Activated T-cell treated with anti-CD3 and anti-CD28 coated beads, Interleukin-2, amount 50 U/mL, for 4 hours (primary cell): ENCODE measurements at regions not wholly inside any gene's neighbourhood (a gene's known extent, or its start where the extent isn't known, plus 50 kb on each side); places are given as distances from the start of the nearest gene placed in this dataset.

Source experiments
- ATAC-seq, 2 donors: fragments of 200-7000 bp; cut with Tn5 transposase; one replicate each; pipeline ENCODE4 v1.10.0; 2021
- DNase-seq: peaks from one replicate; pipeline ENCODE4 v3.0.0-alpha.2; 2020
- H3K27me3 Mint-ChIP-seq: one replicate; pipeline ENCODE4 v1.8.0; 2021; ENCODE audit warnings: low read depth, mixed read lengths
- H3K36me3 Mint-ChIP-seq: one replicate; pipeline ENCODE4 v1.8.0; 2022; ENCODE audit warnings: mixed read lengths; ENCODE audit not compliant: insufficient read depth
- H3K4me1 Mint-ChIP-seq: one replicate; pipeline ENCODE4 v1.8.0; 2021; ENCODE audit warnings: low read depth, mixed read lengths
- H3K4me3 Mint-ChIP-seq: one replicate; pipeline ENCODE4 v1.8.0; 2021; ENCODE audit warnings: mild to moderate bottlenecking, moderate library complexity, mixed read lengths
- H3K9me3 Mint-ChIP-seq: one replicate; pipeline ENCODE4 v1.8.0; 2021; ENCODE audit warnings: mixed read lengths

DNA sequence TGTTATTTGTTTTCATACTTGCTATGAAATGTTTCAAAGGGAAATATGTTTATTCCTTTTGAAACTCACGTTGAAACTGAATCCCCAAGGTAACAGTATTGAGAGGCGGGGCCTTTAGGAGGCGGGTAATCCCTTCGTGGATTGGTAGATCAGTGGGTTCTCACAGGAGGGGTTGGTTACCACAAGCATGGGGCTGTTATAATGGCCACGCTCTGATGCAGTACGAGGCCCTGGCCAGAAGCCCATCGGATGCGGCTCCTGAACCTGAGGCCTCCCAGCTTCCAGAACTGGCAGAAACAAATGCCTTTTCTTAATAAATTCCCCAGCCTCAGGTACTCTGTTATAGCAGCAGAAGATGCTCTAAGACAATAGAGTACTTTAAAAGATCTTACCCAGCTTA lies 135.7 kb downstream of the ASB1 start:
- DNase-seq: no peak
- H3K9me3 Mint-ChIP-seq: no peaks in the 10 kb centered on the region
- no peaks in the 10 kb centered on the region for H3K4me1 Mint-ChIP-seq
- H3K36me3 Mint-ChIP-seq: no peaks in the 10 kb centered on the region
- ATAC-seq: no peak
- peaks cover 3% of the 10 kb centered on the region for H3K27me3 Mint-ChIP-seq
- no peak overlapping the region for H3K4me3 Mint-ChIP-seq

DNA sequence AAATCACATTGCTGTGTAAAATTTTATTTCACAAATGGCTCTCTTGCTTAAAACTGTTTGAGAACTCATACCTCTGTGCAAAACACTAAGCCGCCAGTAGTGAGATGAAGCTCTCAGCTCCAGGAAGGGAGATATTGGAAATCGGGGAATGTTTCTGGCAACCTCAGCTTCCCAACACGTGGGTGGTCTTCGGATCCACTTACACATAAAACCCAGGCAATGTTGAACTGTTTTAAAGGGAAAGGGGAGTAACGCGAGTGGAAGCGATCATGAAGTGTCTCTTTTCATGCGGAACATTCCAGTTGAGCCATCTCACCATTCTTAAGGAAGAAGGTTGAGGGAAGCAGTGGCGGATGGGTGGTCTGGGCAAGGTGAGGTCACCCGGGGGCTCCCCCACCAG lies 136.8 kb downstream of the ASB1 start:
- no peaks in the 10 kb centered on the region for H3K9me3 Mint-ChIP-seq
- H3K27me3 Mint-ChIP-seq: no peaks in the 10 kb centered on the region
- ATAC-seq (no peak), DNase-seq (no peak)
- H3K4me1 Mint-ChIP-seq: no peaks in the 10 kb centered on the region
- H3K36me3 Mint-ChIP-seq: no peaks in the 10 kb centered on the region
- H3K4me3 Mint-ChIP-seq: no peak overlapping the region

DNA sequence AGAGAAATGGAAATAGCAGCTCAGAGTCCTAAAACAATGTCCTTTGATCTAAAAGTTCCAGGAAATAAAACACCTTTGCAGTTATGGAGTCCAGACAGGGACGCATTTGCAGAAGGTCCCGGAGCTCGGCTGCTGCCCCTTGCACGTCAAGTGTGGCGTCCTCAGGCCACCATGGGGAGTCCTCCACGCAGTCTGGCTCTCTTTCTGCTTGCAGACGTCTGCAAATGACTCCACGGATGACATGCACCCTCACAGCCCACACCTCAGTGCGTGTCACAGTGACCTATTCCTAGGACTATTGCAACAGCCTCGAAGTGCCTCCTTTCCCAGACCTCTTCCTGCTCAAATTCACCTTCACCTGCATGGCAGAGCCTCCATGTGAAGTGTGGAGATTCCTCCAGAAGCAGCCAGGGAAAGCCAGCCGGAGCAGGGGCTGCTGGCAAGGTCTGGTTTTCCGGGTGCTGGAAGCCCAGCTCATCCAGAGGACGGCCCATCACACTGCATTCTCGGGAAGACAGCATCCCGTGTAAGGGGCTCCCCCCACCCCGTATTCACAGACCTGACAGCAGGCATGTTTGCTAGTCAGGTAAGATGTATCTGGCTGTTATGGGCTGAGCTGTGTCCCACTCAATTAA lies 137.7 kb downstream of the ASB1 start:
- Mint-ChIP-seq H3K4me3 (no peak overlapping the region), H3K27me3 (peaks cover 2% of the 10 kb centered on the region), H3K4me1 (no peaks in the 10 kb centered on the region), H3K9me3 (no peaks in the 10 kb centered on the region), H3K36me3 (no peaks in the 10 kb centered on the region)
- ATAC-seq (no peak), DNase-seq (no peak)

DNA sequence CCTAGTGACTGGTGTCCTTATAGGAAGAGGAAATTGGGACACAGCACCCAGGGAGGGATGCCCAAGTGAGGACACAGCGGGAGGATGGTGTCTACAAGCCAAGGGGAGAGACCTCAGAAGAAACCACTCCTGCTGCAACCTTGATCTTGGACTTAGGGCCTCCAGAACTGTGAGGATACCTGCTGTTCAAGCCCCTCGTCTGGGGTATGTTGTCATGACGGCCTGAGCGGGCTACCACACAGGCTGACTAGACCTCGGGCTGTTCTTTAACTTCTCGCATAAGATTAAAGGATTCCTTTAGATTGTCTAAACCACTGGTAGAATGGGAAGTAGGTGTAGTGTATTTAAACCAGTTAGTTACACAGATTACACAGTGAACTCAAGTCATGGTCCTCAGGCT lies 138.3 kb downstream of the ASB1 start:
- Mint-ChIP-seq H3K27me3 (peaks cover 2% of the 10 kb centered on the region), H3K36me3 (no peaks in the 10 kb centered on the region), H3K4me3 (no peak overlapping the region), H3K4me1 (no peaks in the 10 kb centered on the region), H3K9me3 (no peaks in the 10 kb centered on the region)
- no peak for DNase-seq
- ATAC-seq: no peak

DNA sequence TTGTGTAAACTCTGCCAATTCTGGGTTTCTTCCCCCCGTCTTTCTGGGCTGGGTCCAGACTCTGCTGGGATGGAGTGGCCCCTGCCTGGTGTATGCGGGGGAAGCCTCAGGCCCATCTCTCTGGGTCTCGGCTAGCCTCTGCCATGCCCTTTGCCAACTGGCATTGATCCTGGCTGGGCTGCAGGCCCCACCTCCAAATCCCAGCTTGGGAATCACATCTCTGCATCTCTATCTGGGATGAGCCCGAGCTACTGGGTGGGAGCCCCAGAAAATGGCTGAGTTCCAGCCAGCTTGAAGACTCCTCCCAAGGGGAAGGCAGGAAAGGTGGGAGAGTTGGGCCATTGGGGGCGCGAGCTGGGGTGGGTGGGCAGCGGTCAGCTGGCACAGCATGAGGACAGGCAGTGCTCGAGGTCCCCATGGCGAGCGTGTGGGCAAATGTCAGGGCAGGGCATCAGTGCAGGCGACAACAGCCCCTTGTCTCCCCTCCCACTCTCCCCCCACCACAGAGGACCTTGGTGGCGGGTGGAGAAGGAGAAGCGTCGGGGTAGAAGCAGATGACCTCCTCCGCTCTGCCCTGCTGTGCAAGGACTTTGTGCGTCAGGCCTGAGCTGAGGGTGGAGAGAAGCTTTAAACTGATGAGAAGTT lies 139.4 kb downstream of the ASB1 start:
- Mint-ChIP-seq H3K36me3 (no peaks in the 10 kb centered on the region), H3K9me3 (no peaks in the 10 kb centered on the region), H3K27me3 (peaks cover 2% of the 10 kb centered on the region), H3K4me1 (no peaks in the 10 kb centered on the region), H3K4me3 (no peak overlapping the region)
- ATAC-seq (no peak), DNase-seq (no peak)

DNA sequence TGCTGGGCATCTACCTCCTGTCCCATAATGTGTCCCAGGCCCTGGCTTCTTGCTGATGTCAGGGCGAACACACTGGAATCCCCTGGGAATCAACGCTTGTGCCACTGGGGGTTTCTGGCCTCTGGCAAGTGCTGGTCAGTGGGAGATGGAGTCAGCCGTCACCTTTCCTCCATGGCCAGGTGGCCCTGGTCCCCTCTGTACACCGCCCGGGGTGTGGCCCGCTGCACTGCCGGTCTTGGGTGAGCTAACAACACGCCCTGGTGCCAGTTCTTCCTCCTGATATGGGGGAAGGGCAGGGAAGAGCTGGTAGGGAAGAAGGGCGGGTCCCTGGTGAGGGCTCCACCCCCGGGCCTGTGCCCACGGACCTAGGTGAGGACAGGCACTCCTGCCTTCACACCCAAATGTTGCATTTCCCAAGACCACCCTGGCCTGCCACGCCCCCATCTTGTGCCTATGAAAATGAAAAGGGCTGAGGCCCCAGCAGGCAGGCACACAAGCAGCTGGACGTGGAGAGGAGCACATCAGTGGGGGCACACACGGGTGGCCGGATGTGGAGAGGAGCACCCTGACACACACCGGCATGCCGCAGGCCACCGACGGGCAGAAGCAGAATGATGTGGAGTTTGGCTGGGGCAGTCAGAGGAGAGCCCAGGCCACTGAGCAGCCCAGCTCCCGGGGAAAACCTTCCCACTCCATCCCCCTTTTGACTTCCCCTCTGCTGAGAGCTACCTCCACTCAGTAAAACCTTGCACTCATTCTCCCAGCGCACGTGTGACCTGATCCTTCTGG lies 140.5 kb downstream of the ASB1 start:
- ATAC-seq (no peak), DNase-seq (no peak)
- Mint-ChIP-seq H3K4me3 (no peak overlapping the region), H3K36me3 (no peaks in the 10 kb centered on the region), H3K4me1 (no peaks in the 10 kb centered on the region), H3K27me3 (peaks cover 2% of the 10 kb centered on the region), H3K9me3 (no peaks in the 10 kb centered on the region)

DNA sequence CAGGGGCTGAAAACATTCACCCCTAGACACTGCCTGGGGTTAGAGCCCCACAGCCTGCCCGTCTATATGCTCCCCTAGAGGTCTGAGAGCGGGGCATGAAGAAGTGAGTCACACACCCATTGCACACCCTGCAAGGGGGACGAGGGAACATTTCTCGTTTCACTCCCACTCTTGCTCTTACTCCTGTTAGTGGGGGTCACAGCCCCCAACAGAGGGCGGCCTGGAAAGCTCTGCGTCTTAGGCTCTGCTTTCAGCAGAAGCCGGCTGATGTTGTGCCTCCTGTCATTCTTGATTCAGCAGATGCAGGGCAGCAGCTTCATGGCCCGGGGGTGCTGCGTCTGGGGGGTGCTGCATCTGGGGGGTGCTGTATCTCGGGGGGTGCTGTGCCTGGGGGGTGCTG lies 141.3 kb downstream of the ASB1 start:
- H3K4me1 Mint-ChIP-seq: no peaks in the 10 kb centered on the region
- DNase-seq (no peak), ATAC-seq (no peak)
- H3K27me3 Mint-ChIP-seq: peaks cover 2% of the 10 kb centered on the region
- H3K36me3 Mint-ChIP-seq: no peaks in the 10 kb centered on the region
- H3K9me3 Mint-ChIP-seq: no peaks in the 10 kb centered on the region
- no peak overlapping the region for H3K4me3 Mint-ChIP-seq

DNA sequence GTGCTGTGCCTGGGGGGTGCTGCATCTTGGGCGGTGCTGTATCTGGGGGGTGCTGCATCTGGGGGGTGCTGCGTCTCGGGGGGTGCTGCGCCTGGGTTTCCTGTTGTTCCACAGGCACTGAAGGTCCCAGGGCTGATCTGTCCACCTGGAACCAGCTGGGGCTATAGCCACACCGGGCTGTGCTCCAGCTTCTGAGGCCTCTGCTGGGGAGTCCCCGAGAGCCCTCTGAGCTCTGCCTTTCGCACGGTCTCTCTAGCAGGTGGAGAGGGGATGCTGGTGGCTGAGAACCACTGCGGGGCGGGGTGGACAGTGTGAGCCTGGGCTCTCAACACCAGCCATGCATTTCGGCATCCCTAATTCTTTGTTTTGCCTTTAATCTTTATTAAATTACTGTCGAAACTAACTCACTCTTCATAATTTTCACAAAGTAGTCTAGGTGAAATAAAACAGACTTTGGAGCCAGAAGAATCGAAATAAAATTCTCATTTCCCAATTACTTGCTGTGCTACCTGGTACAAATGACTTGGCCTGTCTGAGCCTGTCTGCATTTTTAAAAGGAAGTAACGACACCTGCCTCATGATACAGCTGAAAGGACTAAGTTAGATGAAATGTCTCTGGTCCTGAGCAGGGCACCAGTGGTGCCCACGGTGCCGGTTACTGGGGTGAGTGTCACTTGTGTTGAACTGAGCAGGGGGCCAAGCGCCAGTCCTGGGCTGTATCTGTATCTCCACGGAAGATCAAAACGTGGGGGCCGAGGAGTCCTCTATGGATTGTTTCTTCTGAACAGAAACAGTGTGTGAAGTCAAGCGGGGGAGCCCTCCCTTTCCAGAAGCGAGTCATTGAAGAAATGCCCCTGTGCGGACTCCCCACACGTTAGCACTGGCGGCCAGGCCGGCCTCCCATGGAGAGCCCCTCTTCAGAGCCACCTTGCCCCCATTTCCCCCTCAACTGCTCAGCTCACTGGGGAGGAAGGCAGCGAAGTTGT lies 142.0 kb downstream of the ASB1 start:
- DNase-seq: no peak
- Mint-ChIP-seq H3K4me1 (no peaks in the 10 kb centered on the region), H3K36me3 (no peaks in the 10 kb centered on the region), H3K4me3 (no peak overlapping the region), H3K9me3 (no peaks in the 10 kb centered on the region), H3K27me3 (peaks cover 2% of the 10 kb centered on the region)
- no peak for ATAC-seq

DNA sequence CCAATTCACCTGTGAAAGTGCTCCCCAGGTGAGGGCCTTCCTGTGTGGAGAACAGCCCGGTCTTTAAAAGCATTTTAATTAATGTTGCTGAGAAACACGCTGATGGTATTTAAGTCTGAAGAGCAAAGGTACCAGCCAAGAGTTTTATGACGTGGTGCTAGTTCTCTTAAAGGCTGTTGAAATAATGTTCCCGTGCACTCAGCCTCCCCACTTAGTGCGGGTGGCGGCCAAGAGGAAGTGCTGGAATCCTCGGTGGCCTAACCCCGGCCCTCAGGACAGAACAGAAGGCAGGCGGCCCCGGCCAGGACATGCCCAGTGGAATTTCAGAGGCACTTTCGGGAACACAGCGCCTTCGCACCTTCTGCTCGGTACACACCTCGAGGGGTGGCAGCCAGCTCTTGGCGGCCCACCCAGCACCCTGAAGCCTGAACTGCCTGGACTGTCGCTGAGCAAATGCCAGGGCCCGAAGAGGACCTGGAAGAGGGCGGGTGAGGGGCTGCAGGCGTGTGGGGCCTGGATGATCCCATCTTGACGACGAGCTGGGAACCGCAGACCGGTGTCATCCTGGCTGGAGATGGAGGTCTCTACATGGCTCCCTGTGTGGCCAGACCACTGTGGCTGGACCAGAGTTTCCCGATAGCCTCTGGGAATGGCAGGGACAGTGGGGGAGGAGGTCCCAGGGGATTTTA lies 142.9 kb downstream of the ASB1 start:
- Mint-ChIP-seq H3K4me1 (no peaks in the 10 kb centered on the region), H3K4me3 (no peak overlapping the region), H3K27me3 (peaks cover 2% of the 10 kb centered on the region), H3K9me3 (no peaks in the 10 kb centered on the region), H3K36me3 (no peaks in the 10 kb centered on the region)
- ATAC-seq (no peak), DNase-seq (no peak)

DNA sequence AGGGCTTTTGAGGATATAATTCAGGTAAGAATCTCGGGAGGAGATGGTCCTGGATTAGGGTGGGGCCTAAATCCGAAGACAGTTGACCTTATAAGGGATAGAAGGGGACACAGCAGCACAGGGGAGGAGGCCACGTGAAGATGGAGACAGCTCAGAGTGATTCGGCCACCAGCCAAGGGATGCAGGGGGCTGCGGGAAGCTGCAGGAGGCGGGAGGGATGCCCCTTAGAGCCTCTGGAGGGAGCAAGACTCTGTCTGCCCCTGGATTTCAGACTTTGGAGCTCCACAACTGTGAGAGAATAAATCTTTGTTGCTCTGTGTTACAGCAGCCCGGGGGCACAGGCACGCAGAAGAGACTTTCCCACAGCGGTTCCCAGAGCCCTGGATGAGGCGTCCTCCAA lies 143.7 kb downstream of the ASB1 start:
- no peak overlapping the region for H3K4me3 Mint-ChIP-seq
- ATAC-seq: no peak

DNA sequence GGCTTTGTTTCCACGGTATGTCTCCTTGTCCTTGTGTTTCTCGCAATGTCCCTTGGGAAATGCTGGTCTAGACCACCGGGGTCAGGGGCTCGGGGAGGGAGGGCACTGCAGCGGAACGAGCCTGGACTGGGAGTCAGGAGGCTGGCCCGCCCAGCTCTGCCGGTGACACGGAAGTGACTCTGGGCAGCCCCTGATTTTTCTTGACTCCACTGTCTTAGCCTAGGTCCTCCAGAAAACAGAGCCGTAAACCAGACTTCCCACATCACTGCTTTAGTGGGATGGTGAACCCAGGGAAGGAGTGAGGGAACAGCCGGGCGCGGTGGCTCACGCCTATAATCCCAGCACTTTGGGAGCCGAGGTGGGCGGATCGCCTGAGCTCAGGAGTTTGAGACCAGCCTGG lies 144.2 kb downstream of the ASB1 start:
- DNase-seq (no peak), ATAC-seq (no peak)
- Mint-ChIP-seq H3K9me3 (no peaks in the 10 kb centered on the region), H3K36me3 (no peaks in the 10 kb centered on the region), H3K27me3 (peaks cover 6% of the 10 kb centered on the region), H3K4me3 (no peak overlapping the region), H3K4me1 (no peaks in the 10 kb centered on the region)

More for the DNA sequence above, 143.7 kb downstream of the ASB1 start:
- DNase-seq: no peak
- H3K36me3 Mint-ChIP-seq: no peaks in the 10 kb centered on the region
- H3K9me3 Mint-ChIP-seq: no peaks in the 10 kb centered on the region
- H3K4me1 Mint-ChIP-seq: no peaks in the 10 kb centered on the region
- peaks cover 2% of the 10 kb centered on the region for H3K27me3 Mint-ChIP-seq

DNA sequence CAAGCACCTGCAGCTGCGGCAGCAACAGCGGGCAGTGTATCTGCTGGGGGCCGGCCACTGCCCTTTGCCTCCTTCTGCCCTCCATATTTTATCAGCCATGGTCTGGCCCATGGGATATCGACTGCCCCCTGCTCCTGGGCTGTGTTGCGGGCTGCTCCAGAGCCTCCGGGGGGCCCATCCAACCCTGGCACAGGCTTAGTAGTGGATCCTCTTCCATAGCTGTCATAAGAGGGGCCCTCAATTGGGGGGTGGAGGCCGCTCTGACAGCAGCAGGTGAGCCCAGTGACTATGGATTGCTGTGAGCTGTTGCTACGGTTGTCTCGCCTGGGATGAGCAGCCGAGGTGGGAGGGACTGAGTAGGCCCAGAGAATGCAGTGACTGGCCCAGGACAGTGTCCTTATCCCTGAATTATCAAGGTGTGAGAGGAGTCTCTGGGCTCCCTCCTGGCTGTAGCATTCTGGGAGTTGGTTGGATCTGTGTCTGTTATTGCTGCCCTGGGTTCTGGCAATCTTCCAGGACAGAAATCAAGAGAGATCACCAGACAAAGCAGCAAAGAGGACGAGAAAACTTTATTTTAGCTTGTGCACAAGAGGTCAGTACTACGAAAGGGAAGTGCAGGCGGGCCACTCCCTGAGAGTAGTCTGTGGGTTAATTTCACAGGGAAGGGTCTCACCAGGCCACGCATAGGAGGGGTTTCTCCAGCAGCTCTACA lies 145.1 kb downstream of the ASB1 start:
- no peaks in the 10 kb centered on the region for H3K9me3 Mint-ChIP-seq
- DNase-seq (no peak), ATAC-seq (no peak)
- H3K27me3 Mint-ChIP-seq: peaks cover 7% of the 10 kb centered on the region
- no peaks in the 10 kb centered on the region for H3K36me3 Mint-ChIP-seq
- no peaks in the 10 kb centered on the region for H3K4me1 Mint-ChIP-seq
- H3K4me3 Mint-ChIP-seq: no peak overlapping the region

DNA sequence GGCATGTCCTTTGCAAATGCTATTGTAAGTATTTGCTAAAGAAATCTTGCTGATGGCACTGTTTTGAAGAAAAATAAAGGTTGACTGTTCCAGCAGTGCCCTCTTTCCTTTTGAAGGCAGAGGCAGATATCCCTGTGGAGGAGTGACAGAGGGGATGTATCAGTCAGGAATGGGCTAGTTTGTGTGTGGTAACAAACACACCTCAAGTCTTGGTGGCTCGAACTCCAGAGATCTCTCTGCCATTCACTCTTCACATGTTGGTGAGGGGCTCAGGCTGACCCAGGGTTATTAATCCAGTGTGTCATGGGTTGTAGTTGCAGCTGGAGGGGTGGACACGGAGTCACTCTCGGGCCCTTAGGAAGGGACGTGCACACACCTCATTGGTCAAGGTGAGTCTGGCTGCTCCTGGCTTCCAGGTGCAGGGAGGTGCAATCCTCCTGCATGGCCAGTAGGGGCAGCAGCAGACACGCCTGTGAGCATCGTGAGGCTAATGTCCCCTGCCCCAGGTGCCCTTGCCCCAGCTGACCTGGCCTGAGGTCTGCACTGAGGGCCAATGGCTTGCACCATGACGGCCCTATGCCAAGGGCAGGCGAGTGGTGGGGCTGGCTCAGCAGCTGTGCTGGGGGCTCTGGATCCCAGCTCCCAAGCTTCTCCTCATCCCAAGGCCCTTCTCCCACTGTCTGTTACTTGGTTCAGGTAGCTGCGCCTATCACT lies 146.5 kb downstream of the ASB1 start:
- no peak overlapping the region for H3K4me3 Mint-ChIP-seq
- H3K27me3 Mint-ChIP-seq: peaks cover 7% of the 10 kb centered on the region
- ATAC-seq (no peak), DNase-seq (no peak)
- H3K4me1 Mint-ChIP-seq: no peaks in the 10 kb centered on the region
- no peaks in the 10 kb centered on the region for H3K9me3 Mint-ChIP-seq
- no peaks in the 10 kb centered on the region for H3K36me3 Mint-ChIP-seq
